Right lobe of liver (tissue), 4 donors: ENCODE measurements at regions not wholly inside any gene's neighbourhood (a gene's known extent, or its start where the extent isn't known, plus 50 kb on each side); places are given as distances from the start of the nearest gene placed in this dataset.

ENCODE experiments used
- CTCF ChIP-seq, 4 donors: fragments of 200-600 bp in 3 of 4; fragments of 450-650 bp in 1 of 4; IDR thresholded peaks; one replicate each; pipeline versions ENCODE4 v1.5.1 to v1.8.0; 2016 to 2022; ENCODE audit warnings: antibody characterized with exemption in 4 of 4, mild to moderate bottlenecking in 2 of 4
- POLR2A ChIP-seq: fragments of 450-650 bp; IDR thresholded peaks from one replicate; pipeline ENCODE4 v1.6.1; 2017; ENCODE audit warnings: antibody characterized with exemption, mild to moderate bottlenecking
- donor health status: DM: no; HTN: no; CAD: no.
- donor health status: DM: no; HTN: no; CAD: no.
- donor health status: DM: no; HTN: yes; CAD: no.

GRCh38 chr10:3935933-3936359 is 150.9 kb upstream of the KLF6 start:
- no peak for TF ChIP-seq CTCF (IDR thresholded peaks at IDR 0.05)
- peak; percentile 17 for TF ChIP-seq POLR2A
